ENCODE measurements at regions not wholly inside any gene's neighbourhood (a gene's known extent, or its start where the extent isn't known, plus 50 kb on each side); places are given as distances from the start of the nearest gene placed in this dataset.

- TF ChIP-seq CTCF (IDR thresholded peaks at IDR 0.05) (no peak), POLR2A (IDR thresholded peaks at IDR 0.05) (no peak)
Measured at GRCh38 chr20:39643292-39643691, 681.1 kb downstream of the DHX35 start.

Measured in body of pancreas (tissue), 4 donors.